HepG2 (cell line): ENCODE measurements at regions not wholly inside any gene's neighbourhood (a gene's known extent, or its start where the extent isn't known, plus 50 kb on each side); places are given as distances from the start of the nearest gene placed in this dataset.

Source experiments
- ATF1 ChIP-seq: IDR thresholded peaks from 2 replicates; pipeline ENCODE4 v1.6.1; 2016; ENCODE audit warnings: mild to moderate bottlenecking, control low read depth
- FOXJ3 ChIP-seq: sonication (generic); formaldehyde crosslinking; IDR thresholded peaks from 2 replicates; pipeline ENCODE4 v1.4.0; 2020; ENCODE audit warnings: missing genetic modification reagents, mild to moderate bottlenecking, borderline replicate concordance
- NFIC ChIP-seq: IDR thresholded peaks from 2 replicates; pipeline ENCODE4 v1.6.1; 2012; ENCODE audit warnings: mild to moderate bottlenecking, low read length, inconsistent platforms
- POLR2AphosphoS5 ChIP-seq: IDR thresholded peaks from 2 replicates; pipeline ENCODE4 v1.6.1; 2012; ENCODE audit warnings: low read depth, low read length
- SMC3 ChIP-seq: IDR thresholded peaks from 2 replicates; pipeline ENCODE4 v1.6.1; 2011; ENCODE audit warnings: low read length, improper control_type of control experiment
- TF ChIP-seq, protein P1 (sequence below): sonication (generic); formaldehyde crosslinking; IDR thresholded peaks from 2 replicates; pipeline ENCODE4 v1.5.0; 2020; ENCODE audit warnings: mild to moderate bottlenecking, missing genetic modification reagents, moderate library complexity
- TF ChIP-seq, protein P2 (sequence below): sonication (generic); formaldehyde crosslinking; IDR thresholded peaks from 2 replicates; pipeline ENCODE4 v1.5.0; 2020; ENCODE audit warnings: mild to moderate bottlenecking, missing genetic modification reagents
- TF ChIP-seq, protein P3 (sequence below), 2 experiments: sonication (generic) in 1 of 2; formaldehyde crosslinking in 1 of 2; IDR thresholded peaks; 2 replicates each; pipeline versions ENCODE4 v1.4.0 to v1.6.1; 2018 to 2020; ENCODE audit warnings: missing genetic modification reagents in 2 of 2, borderline replicate concordance in 1 of 2, low read depth in 1 of 2, mild to moderate bottlenecking in 1 of 2, missing biosample characterization in 1 of 2

DNA sequence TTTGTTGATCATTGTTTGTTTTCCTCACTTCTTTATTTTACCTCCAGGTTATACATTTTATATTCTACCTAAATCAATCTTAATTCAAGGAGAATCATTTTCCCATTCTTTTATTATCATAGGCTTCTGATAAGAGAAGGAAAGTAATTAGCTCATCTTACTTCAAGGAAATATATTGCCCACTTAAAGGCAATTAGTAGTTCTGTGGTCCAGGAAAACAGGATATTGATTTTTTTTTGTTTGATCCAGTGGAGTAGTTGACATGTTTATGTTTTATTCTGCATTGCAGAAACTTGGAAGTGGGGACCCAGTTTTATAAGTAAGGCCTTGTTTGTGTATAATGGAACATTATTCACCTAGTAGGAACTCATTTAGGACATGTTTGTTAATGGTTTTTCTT, 390.6 kb downstream of the NDFIP2 start:
- TF ChIP-seq, protein P1, sequence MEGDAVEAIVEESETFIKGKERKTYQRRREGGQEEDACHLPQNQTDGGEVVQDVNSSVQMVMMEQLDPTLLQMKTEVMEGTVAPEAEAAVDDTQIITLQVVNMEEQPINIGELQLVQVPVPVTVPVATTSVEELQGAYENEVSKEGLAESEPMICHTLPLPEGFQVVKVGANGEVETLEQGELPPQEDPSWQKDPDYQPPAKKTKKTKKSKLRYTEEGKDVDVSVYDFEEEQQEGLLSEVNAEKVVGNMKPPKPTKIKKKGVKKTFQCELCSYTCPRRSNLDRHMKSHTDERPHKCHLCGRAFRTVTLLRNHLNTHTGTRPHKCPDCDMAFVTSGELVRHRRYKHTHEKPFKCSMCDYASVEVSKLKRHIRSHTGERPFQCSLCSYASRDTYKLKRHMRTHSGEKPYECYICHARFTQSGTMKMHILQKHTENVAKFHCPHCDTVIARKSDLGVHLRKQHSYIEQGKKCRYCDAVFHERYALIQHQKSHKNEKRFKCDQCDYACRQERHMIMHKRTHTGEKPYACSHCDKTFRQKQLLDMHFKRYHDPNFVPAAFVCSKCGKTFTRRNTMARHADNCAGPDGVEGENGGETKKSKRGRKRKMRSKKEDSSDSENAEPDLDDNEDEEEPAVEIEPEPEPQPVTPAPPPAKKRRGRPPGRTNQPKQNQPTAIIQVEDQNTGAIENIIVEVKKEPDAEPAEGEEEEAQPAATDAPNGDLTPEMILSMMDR (CRISPR knock-in tag): no peak
- TF ChIP-seq, protein P2, sequence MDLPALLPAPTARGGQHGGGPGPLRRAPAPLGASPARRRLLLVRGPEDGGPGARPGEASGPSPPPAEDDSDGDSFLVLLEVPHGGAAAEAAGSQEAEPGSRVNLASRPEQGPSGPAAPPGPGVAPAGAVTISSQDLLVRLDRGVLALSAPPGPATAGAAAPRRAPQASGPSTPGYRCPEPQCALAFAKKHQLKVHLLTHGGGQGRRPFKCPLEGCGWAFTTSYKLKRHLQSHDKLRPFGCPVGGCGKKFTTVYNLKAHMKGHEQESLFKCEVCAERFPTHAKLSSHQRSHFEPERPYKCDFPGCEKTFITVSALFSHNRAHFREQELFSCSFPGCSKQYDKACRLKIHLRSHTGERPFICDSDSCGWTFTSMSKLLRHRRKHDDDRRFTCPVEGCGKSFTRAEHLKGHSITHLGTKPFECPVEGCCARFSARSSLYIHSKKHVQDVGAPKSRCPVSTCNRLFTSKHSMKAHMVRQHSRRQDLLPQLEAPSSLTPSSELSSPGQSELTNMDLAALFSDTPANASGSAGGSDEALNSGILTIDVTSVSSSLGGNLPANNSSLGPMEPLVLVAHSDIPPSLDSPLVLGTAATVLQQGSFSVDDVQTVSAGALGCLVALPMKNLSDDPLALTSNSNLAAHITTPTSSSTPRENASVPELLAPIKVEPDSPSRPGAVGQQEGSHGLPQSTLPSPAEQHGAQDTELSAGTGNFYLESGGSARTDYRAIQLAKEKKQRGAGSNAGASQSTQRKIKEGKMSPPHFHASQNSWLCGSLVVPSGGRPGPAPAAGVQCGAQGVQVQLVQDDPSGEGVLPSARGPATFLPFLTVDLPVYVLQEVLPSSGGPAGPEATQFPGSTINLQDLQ (CRISPR knock-in tag): no peak
- no peak for TF ChIP-seq NFIC
- TF ChIP-seq FOXJ3: no peak
- no peak for TF ChIP-seq SMC3
- TF ChIP-seq ATF1 (CRISPR knock-in tag): no peak
- TF ChIP-seq, protein P3, sequence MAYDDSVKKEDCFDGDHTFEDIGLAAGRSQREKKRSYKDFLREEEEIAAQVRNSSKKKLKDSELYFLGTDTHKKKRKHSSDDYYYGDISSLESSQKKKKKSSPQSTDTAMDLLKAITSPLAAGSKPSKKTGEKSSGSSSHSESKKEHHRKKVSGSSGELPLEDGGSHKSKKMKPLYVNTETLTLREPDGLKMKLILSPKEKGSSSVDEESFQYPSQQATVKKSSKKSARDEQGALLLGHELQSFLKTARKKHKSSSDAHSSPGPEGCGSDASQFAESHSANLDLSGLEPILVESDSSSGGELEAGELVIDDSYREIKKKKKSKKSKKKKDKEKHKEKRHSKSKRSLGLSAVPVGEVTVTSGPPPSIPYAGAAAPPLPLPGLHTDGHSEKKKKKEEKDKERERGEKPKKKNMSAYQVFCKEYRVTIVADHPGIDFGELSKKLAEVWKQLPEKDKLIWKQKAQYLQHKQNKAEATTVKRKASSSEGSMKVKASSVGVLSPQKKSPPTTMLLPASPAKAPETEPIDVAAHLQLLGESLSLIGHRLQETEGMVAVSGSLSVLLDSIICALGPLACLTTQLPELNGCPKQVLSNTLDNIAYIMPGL (CRISPR knock-in tag; IDR thresholded peaks at IDR 0.05; ENCODE audit: borderline replicate concordance in 1 of 2, low read depth in 1 of 2): no peak
- no peak for TF ChIP-seq POLR2AphosphoS5
